CD14-positive monocyte (primary cell): ENCODE measurements at regions not wholly inside any gene's neighbourhood (a gene's known extent, or its start where the extent isn't known, plus 50 kb on each side); places are given as distances from the start of the nearest gene placed in this dataset.

Source experiments
- DNase-seq, 3 donors: peaks; one replicate each; pipeline ENCODE4 v3.0.0-alpha.2; 2011 to 2022
- H2AFZ ChIP-seq: 2 replicates; pipeline ENCODE4 v1.6.0; 2012; ENCODE audit warnings: mild to moderate bottlenecking, low read depth, low read length, inconsistent platforms; ENCODE audit not compliant: insufficient read depth, poor library complexity, severe bottlenecking
- H3K27ac ChIP-seq, 2 donors: 1 replicate in 1 of 2; 2 replicates in 1 of 2; pipeline ENCODE4 v1.5.1; 2012 to 2013; ENCODE audit warnings: low read length in 2 of 2, control low read depth in 1 of 2, inconsistent platforms in 1 of 2, low read depth in 1 of 2, mild to moderate bottlenecking in 1 of 2
- H3K27me3 ChIP-seq, 2 donors: one replicate each; pipeline versions ENCODE4 v1.6.0 to v1.6.1; 2011 to 2013; ENCODE audit warnings: low read length in 2 of 2; ENCODE audit not compliant: control insufficient read depth in 2 of 2, insufficient read depth in 2 of 2
- H3K36me3 ChIP-seq, 2 donors: replicated peaks in 1 of 2; 1 replicate in 1 of 2; 2 replicates in 1 of 2; pipeline versions ENCODE4 v1.5.1 to v1.6.1; 2012 to 2013; ENCODE audit warnings: low read length in 2 of 2, control low read depth in 1 of 2, inconsistent platforms in 1 of 2, mild to moderate bottlenecking in 1 of 2; ENCODE audit not compliant: insufficient read depth in 2 of 2, control insufficient read depth in 1 of 2
- H3K4me1 ChIP-seq, 2 donors: 1 replicate in 1 of 2; 2 replicates in 1 of 2; pipeline versions ENCODE4 v1.5.1 to v1.6.1; 2012 to 2013; ENCODE audit warnings: low read length in 2 of 2, control low read depth in 1 of 2, inconsistent platforms in 1 of 2, mild to moderate bottlenecking in 1 of 2, moderate library complexity in 1 of 2; ENCODE audit not compliant: insufficient read depth in 2 of 2, control insufficient read depth in 1 of 2
- H3K4me2 ChIP-seq: replicated peaks from 2 replicates; pipeline ENCODE3; 2012; ENCODE audit warnings: low read length, moderate library complexity, mild to moderate bottlenecking; ENCODE audit not compliant: poor library complexity, severe bottlenecking; ENCODE audit errors: extremely low read depth
- H3K4me3 ChIP-seq, 3 experiments: fragments of 200-600 bp in 1 of 3; sonication (generic) in 1 of 3; replicated peaks in 1 of 3; 1 replicate in 2 of 3; 2 replicates in 1 of 3; pipeline ENCODE4 v1.5.1; 2011 to 2013; ENCODE audit warnings: low read length in 3 of 3, mild to moderate bottlenecking in 3 of 3, control low read depth in 2 of 3, low read depth in 2 of 3, inconsistent platforms in 1 of 3, moderate library complexity in 1 of 3
- H3K79me2 ChIP-seq: 2 replicates; pipeline ENCODE4 v1.6.0; 2012; ENCODE audit warnings: mild to moderate bottlenecking, control low read depth, inconsistent platforms, low read length, moderate library complexity; ENCODE audit not compliant: insufficient read depth
- H3K9ac ChIP-seq: 2 replicates; pipeline ENCODE4 v1.6.0; 2017; ENCODE audit warnings: low read length, mild to moderate bottlenecking; ENCODE audit not compliant: insufficient read depth, poor library complexity, severe bottlenecking
- H3K9me3 ChIP-seq, 2 donors: replicated peaks in 1 of 2; 1 replicate in 1 of 2; 2 replicates in 1 of 2; pipeline versions ENCODE4 v1.5.1 to v1.6.1; 2012 to 2013; ENCODE audit warnings: low read length in 2 of 2, control low read depth in 1 of 2; ENCODE audit not compliant: control insufficient read depth in 1 of 2, insufficient read depth in 1 of 2
- H4K20me1 ChIP-seq: 2 replicates; pipeline ENCODE4 v1.6.0; 2012; ENCODE audit warnings: mild to moderate bottlenecking, low read length, control low read depth, moderate library complexity; ENCODE audit not compliant: insufficient read depth
- H3K27ac Mint-ChIP-seq, 7 donors: one replicate each; pipeline ENCODE4 v1.8.0; 2020; ENCODE audit warnings: mild to moderate bottlenecking in 7 of 7, mixed read lengths in 7 of 7, moderate library complexity in 6 of 7, inconsistent platforms in 2 of 7
- H3K27me3 Mint-ChIP-seq, 3 donors: one replicate each; pipeline ENCODE4 v1.8.0; 2021 to 2022; ENCODE audit warnings: low read depth in 3 of 3, mild to moderate bottlenecking in 3 of 3, mixed read lengths in 3 of 3, moderate library complexity in 3 of 3, inconsistent platforms in 1 of 3
- H3K36me3 Mint-ChIP-seq, 2 donors: one replicate each; pipeline ENCODE4 v1.8.0; 2020; ENCODE audit warnings: mixed read lengths in 2 of 2, inconsistent platforms in 1 of 2, mild to moderate bottlenecking in 1 of 2
- H3K4me1 Mint-ChIP-seq: one replicate; pipeline ENCODE4 v1.8.0; 2020; ENCODE audit warnings: mild to moderate bottlenecking, mixed read lengths
- H3K4me3 Mint-ChIP-seq, 2 donors: one replicate each; pipeline ENCODE4 v1.8.0; 2020; ENCODE audit warnings: mild to moderate bottlenecking in 2 of 2, mixed read lengths in 2 of 2, moderate library complexity in 1 of 2
- H3K9me3 Mint-ChIP-seq, 7 donors: one replicate each; pipeline ENCODE4 v1.8.0; 2020 to 2022; ENCODE audit warnings: mixed read lengths in 7 of 7, mild to moderate bottlenecking in 6 of 7, moderate library complexity in 6 of 7, inconsistent platforms in 2 of 7
- WGBS: methylation state at CpG from one replicate; pipeline ENCODE4 v1.1.5; 2013; ENCODE audit warnings: missing lambda C conversion rate; ENCODE audit not compliant: insufficient coverage; 5-methylcytosine and 5-hydroxymethylcytosine counted together
- intact Hi-C, 2 donors: fragments of 100-400 bp; cut with micrococcal nuclease; formaldehyde crosslinking; loops; one replicate each; pipeline versions ENCODE4 v1.15.0 to v1.15.1; 2023
- TF ChIP-seq, protein P1 (sequence below): fragments of 200-600 bp; IDR thresholded peaks from one replicate; pipeline ENCODE4 v1.8.0; 2022; ENCODE audit warnings: antibody characterized with exemption, mild to moderate bottlenecking

DNA sequence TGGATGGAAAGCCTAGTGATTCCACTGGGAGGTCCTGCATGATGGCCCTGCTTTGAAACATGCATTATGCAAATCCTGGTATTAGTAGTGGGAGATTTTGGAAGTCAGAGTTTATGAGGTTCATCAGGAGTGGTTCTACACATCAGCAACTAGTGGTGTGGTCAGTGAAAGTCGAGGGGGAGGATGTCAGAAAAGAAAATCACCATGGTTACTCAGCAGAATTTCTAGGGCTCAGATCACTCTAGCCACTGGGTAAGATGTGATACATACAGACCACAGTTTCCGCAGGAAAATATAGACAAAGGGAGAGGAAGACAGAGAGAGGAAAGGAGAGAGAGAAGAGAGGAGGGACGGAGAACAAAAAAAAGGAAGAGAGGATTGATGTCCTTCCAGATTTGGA, 2100.7 kb upstream of the PIK3C3 start:
- no peaks in the 10 kb centered on the region for H3K36me3 ChIP-seq
- TF ChIP-seq, protein P1, sequence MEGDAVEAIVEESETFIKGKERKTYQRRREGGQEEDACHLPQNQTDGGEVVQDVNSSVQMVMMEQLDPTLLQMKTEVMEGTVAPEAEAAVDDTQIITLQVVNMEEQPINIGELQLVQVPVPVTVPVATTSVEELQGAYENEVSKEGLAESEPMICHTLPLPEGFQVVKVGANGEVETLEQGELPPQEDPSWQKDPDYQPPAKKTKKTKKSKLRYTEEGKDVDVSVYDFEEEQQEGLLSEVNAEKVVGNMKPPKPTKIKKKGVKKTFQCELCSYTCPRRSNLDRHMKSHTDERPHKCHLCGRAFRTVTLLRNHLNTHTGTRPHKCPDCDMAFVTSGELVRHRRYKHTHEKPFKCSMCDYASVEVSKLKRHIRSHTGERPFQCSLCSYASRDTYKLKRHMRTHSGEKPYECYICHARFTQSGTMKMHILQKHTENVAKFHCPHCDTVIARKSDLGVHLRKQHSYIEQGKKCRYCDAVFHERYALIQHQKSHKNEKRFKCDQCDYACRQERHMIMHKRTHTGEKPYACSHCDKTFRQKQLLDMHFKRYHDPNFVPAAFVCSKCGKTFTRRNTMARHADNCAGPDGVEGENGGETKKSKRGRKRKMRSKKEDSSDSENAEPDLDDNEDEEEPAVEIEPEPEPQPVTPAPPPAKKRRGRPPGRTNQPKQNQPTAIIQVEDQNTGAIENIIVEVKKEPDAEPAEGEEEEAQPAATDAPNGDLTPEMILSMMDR, result no peak
- Mint-ChIP-seq H3K4me1 (no peaks in the 10 kb centered on the region), H3K27me3 (peaks cover 0 to 2% (median 1%) of the 10 kb centered on the region in 3 donors), H3K9me3 (peaks cover 0 to 9% (median 3%) of the 10 kb centered on the region in 7 donors), H3K27ac (no peak overlapping the region), H3K36me3 (no peaks in the 10 kb centered on the region), H3K4me3 (no peak overlapping the region)
- H3K9me3 ChIP-seq, result peaks cover 0 to 3% of the 10 kb centered on the region in 2 donors
- no peaks in the 10 kb centered on the region for H3K4me1 ChIP-seq
- H3K4me2 ChIP-seq, result no peak overlapping the region
- H3K9ac ChIP-seq, result no peak overlapping the region
- no peak overlapping the region for H2AFZ ChIP-seq
- 63% methylated on average over 1 of the region's 3 CpGs for WGBS
- H4K20me1 ChIP-seq, result no peaks in the 10 kb centered on the region
- DNase-seq, result no peak
- intact Hi-C loops, result no loop called here
- no peak overlapping the region for H3K4me3 ChIP-seq
- no peaks in the 10 kb centered on the region for H3K27me3 ChIP-seq
- no peak overlapping the region for H3K27ac ChIP-seq
- H3K79me2 ChIP-seq, result no peaks in the 10 kb centered on the region

DNA sequence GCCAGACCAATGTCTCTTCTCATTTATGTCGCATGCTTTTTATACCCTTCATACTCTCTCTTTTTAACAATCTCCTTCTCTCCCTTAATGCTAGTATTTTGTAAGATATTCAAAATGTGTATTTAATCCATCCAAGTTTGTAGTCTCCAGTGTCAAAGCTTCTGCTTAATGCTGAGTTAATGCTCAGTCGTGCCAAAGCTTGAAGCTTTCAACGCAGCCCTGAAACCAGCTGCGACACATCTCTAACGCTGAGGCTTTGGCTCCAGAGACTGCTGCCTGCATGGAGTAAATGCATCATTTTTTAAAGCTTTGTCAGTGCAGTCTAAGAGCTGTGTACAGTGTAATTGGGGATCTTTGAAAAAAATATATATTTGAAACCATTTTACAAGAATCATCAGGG, 2108.8 kb upstream of the PIK3C3 start:
- no peak for DNase-seq
- Histone ChIP-seq H4K20me1 (no peaks in the 10 kb centered on the region), H3K4me3 (no peak overlapping the region), H3K27ac (no peak overlapping the region), H2AFZ (no peak overlapping the region), H3K27me3 (peaks cover 3 to 13% of the 10 kb centered on the region in 2 donors), H3K9ac (no peak overlapping the region), H3K4me1 (peaks cover 3 to 4% of the 10 kb centered on the region in 2 donors), H3K9me3 (peaks cover 0 to 3% of the 10 kb centered on the region in 2 donors), H3K4me2 (no peak overlapping the region), H3K79me2 (no peaks in the 10 kb centered on the region), H3K36me3 (no peaks in the 10 kb centered on the region)
- intact Hi-C loops, result loop anchor here in 1 of 2 donors (10.0 kb wide), 1 partner anchor 61 kb away; no protein-coding TSS in a partner anchor
- Mint-ChIP-seq H3K27ac (no peak overlapping the region), H3K9me3 (peaks cover 0 to 4% (median under 1%) of the 10 kb centered on the region in 7 donors), H3K4me1 (peaks cover 6% of the 10 kb centered on the region), H3K4me3 (no peak overlapping the region), H3K27me3 (peaks cover 8 to 16% (median 11%) of the 10 kb centered on the region in 3 donors), H3K36me3 (no peaks in the 10 kb centered on the region)
- WGBS, result 100% methylated on average over 1 of the region's 5 CpGs
- TF ChIP-seq, protein P1, result no peak
